Neural crest cell (in vitro differentiated cells): ENCODE measurements at regions not wholly inside any gene's neighbourhood (a gene's known extent, or its start where the extent isn't known, plus 50 kb on each side); places are given as distances from the start of the nearest gene placed in this dataset.
A peak's percentile ranks its signal among the peaks of the same experiment; 100 is the strongest.
"Not testable (repeated sequence)": the region's sequence is repeated elsewhere in the genome, so short reads cannot be mapped to it uniquely, and the experiment has no call there.

Experiments used
- DNase-seq: peaks from one replicate; pipeline ENCODE4 v3.0.0; 2021; ENCODE audit warnings: low read depth, mixed read lengths, low spot score
- H3K27ac Mint-ChIP-seq: one replicate; pipeline ENCODE4 v1.8.0; 2021; ENCODE audit warnings: mild to moderate bottlenecking, mixed read lengths; ENCODE audit not compliant: unreplicated experiment
- H3K27me3 Mint-ChIP-seq: 2 replicates; pipeline ENCODE4 v1.8.0; 2021; ENCODE audit warnings: low read depth, mild to moderate bottlenecking, mixed read lengths
- H3K36me3 Mint-ChIP-seq: 2 replicates; pipeline ENCODE4 v1.8.0; 2021; ENCODE audit warnings: low read depth, mild to moderate bottlenecking, mixed read lengths
- H3K4me1 Mint-ChIP-seq: 2 replicates; pipeline ENCODE4 v1.8.0; 2021; ENCODE audit warnings: mixed read lengths
- H3K4me3 Mint-ChIP-seq: one replicate; pipeline ENCODE4 v1.8.0; 2021; ENCODE audit warnings: mild to moderate bottlenecking, mixed read lengths
- H3K9me3 Mint-ChIP-seq: 2 replicates; pipeline ENCODE4 v1.8.0; 2021; ENCODE audit warnings: mixed read lengths
- CTCF ChIP-seq: fragments of 200-600 bp; sonication (generic); conservative IDR thresholded peaks from 2 replicates; pipeline ENCODE4 v1.5.0; 2021; ENCODE audit warnings: antibody characterized with exemption, mild to moderate bottlenecking

DNA sequence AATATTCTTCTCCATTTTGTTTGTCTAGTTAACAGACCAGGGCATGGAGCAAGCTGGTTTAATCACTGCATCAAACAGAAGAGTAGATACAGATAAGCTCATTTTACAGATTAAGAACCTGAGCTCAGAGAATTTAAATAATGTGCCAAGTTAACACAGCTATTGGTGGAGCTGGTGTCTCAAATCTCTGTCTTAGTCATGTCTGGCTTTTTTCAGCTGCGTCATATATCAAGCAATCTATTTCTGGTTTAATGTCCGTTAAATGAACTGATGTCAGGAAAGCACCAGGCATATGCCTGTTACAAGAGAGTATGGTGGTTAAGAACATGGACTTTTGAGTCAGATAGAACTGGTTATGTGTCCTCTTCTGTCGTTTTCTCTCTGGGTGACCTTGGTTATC lies 79.8 kb upstream of the ADGRA3 start:
- no peak overlapping the region for H3K27ac Mint-ChIP-seq
- no peaks in the 10 kb centered on the region for H3K36me3 Mint-ChIP-seq
- H3K27me3 Mint-ChIP-seq, result peaks cover 4% of the 10 kb centered on the region
- H3K9me3 Mint-ChIP-seq, result no peaks in the 10 kb centered on the region
- DNase-seq, result no peak
- H3K4me3 Mint-ChIP-seq, result no peak overlapping the region
- no peak for TF ChIP-seq CTCF
- no peaks in the 10 kb centered on the region for H3K4me1 Mint-ChIP-seq

GRCh38 chr4:22596409-22596808 lies 80.5 kb upstream of the ADGRA3 start:
- TF ChIP-seq CTCF, result no peak
- no peak for DNase-seq
- H3K9me3 Mint-ChIP-seq, result no peaks in the 10 kb centered on the region
- peaks cover 4% of the 10 kb centered on the region for H3K27me3 Mint-ChIP-seq
- H3K4me3 Mint-ChIP-seq, result no peak overlapping the region
- H3K27ac Mint-ChIP-seq, result no peak overlapping the region
- H3K4me1 Mint-ChIP-seq, result no peaks in the 10 kb centered on the region
- no peaks in the 10 kb centered on the region for H3K36me3 Mint-ChIP-seq

- Mint-ChIP-seq H3K27ac (no peak overlapping the region), H3K9me3 (no peaks in the 10 kb centered on the region), H3K36me3 (no peaks in the 10 kb centered on the region), H3K27me3 (peaks cover 4% of the 10 kb centered on the region), H3K4me1 (no peaks in the 10 kb centered on the region), H3K4me3 (no peak overlapping the region)
- DNase-seq, result no peak
- no peak for TF ChIP-seq CTCF
Observed at GRCh38 chr4:22597471-22597870, 81.6 kb upstream of the ADGRA3 start.

DNA sequence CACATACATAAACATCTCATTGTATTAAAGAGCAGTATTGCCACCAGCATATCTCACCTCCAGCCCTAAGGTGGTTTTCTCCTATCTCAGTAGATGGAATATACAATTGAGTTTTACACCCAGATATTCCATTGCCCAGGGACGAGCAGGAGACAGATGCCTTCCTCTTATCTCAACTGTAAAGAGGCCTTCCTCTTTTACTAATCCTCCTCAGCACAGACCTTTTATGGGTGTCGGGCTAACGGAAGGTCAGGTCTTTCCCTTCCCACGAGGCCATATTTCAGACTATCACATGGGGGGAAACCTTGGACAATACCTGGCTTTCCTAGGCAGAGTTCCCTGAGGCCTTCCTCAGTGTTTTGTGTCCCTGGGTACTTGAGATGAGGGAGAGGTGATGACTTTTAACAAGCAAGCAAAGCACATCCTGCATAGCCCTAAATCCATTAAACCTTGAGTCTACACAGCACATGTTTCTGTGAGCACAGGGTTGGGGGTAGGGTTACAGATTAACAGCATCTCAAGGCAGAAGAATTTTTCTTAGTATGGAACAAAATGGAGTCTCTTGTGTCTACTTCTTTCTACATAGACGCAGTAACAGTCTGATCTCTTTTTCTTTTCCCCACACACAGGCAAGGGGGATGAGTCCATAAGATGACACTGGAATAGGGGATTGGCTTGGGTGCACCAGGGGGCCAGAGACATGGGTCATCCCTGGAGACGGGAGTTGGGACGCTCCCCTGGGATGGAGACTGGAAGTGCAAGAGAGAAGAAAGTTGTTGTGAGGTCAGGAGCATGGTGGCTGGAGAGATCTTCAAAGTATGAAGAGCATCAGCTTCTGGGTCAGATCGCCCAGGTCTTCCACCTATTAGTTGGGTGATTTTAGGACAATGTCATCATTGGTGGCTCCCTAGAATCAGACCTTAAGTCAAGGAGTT lies 82.5 kb upstream of the ADGRA3 start:
- peak overlapping the region; percentile 59 for H3K27ac Mint-ChIP-seq
- not testable (repeated sequence) for H3K9me3 Mint-ChIP-seq

DNA sequence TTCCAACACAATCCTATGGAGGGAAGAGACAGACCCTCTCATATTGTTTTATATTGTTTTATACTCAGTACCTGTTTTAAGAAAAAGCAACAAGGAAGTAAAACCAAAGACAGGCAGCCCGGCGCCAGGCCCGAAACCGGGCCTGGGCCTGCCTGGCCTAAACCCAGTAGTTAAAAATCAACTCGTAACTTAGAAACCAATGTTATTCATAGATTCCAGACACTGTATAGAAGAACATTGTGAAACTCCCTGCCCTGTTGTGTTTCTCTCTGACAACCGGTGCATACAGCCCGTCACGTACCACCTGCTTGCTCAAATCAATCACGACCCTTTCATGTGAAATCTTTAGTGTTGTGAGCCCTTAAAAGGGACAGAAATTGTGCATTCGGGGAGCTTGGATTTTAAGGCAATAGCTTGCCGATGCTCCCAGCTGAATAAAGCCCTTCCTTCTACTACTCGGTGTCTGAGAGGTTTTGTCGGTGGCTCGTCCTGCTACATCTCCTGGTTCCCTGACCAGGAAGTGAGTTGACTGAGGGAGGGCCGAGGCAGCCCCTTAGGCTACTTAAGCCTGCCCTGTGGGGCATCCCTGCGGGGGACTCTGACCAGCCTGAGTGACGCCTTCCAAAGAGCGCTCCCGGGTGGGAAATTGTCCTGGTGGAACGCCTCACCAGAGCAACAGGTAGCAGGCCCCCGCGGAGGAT lies 83.5 kb upstream of the ADGRA3 start:
- not testable (repeated sequence) for H3K9me3 Mint-ChIP-seq, H3K36me3 Mint-ChIP-seq, H3K4me1 Mint-ChIP-seq, H3K4me3 Mint-ChIP-seq, H3K27me3 Mint-ChIP-seq, DNase-seq, H3K27ac Mint-ChIP-seq

More for the DNA sequence above, 82.5 kb upstream of the ADGRA3 start:
- H3K36me3 Mint-ChIP-seq, DNase-seq, H3K4me3 Mint-ChIP-seq, H3K27me3 Mint-ChIP-seq, H3K4me1 Mint-ChIP-seq: not testable (repeated sequence)

- H3K36me3 Mint-ChIP-seq, H3K27ac Mint-ChIP-seq, H3K4me3 Mint-ChIP-seq, DNase-seq, H3K27me3 Mint-ChIP-seq, H3K4me1 Mint-ChIP-seq, H3K9me3 Mint-ChIP-seq: not testable (repeated sequence)
Observed at GRCh38 chr4:22599929-22600432, 84.1 kb upstream of the ADGRA3 start.

- H3K36me3 Mint-ChIP-seq, H3K9me3 Mint-ChIP-seq, H3K27ac Mint-ChIP-seq, H3K27me3 Mint-ChIP-seq, H3K4me1 Mint-ChIP-seq, DNase-seq, H3K4me3 Mint-ChIP-seq: not testable (repeated sequence)
Observed at GRCh38 chr4:22601638-22602037, 85.8 kb upstream of the ADGRA3 start.
